Uterus (tissue), 3 donors: ENCODE measurements at regions not wholly inside any gene's neighbourhood (a gene's known extent, or its start where the extent isn't known, plus 50 kb on each side); places are given as distances from the start of the nearest gene placed in this dataset.

ENCODE experiments used
- DNase-seq, 2 donors: peaks; one replicate each; pipeline ENCODE4 v3.0.0-alpha.2; 2019 to 2020
- H3K27ac ChIP-seq, 2 donors: fragments of 200-600 bp; sonication (generic); 1 replicate in 1 of 2; 2 replicates in 1 of 2; pipeline ENCODE4 v1.5.1; 2016 to 2018
- H3K27me3 ChIP-seq, 2 donors: fragments of 200-600 bp; sonication (generic); one replicate each; pipeline ENCODE4 v1.5.1; 2018 to 2019; ENCODE audit warnings: control low read depth in 1 of 2
- H3K36me3 ChIP-seq, 2 donors: fragments of 200-600 bp; sonication (generic); one replicate each; pipeline ENCODE4 v1.5.1; 2019; ENCODE audit warnings: control low read depth in 1 of 2
- H3K4me1 ChIP-seq, 2 donors: fragments of 200-600 bp; sonication (generic); one replicate each; pipeline ENCODE4 v1.5.1; 2018 to 2019; ENCODE audit warnings: control low read depth in 1 of 2
- H3K4me3 ChIP-seq, 2 donors: fragments of 200-600 bp; sonication (generic); 1 replicate in 1 of 2; 2 replicates in 1 of 2; pipeline ENCODE4 v1.5.1; 2018 to 2019; ENCODE audit warnings: mild to moderate bottlenecking in 1 of 2
- H3K9me3 ChIP-seq, 2 donors: fragments of 200-600 bp; sonication (generic); one replicate each; pipeline ENCODE4 v1.5.1; 2019; ENCODE audit warnings: control low read depth in 1 of 2
- CTCF ChIP-seq, 4 experiments: fragments of 200-600 bp in 2 of 4; fragments of 450-650 bp in 2 of 4; sonication (generic) in 2 of 4; IDR thresholded peaks; one replicate each; pipeline ENCODE4 v1.5.1; 2016 to 2019; ENCODE audit warnings: antibody characterized with exemption in 4 of 4, mild to moderate bottlenecking in 2 of 4, moderate library complexity in 1 of 4
- POLR2A ChIP-seq, 2 donors: fragments of 450-650 bp; IDR thresholded peaks; one replicate each; pipeline ENCODE4 v1.6.1; 2016; ENCODE audit warnings: antibody characterized with exemption in 2 of 2, mild to moderate bottlenecking in 1 of 2, moderate library complexity in 1 of 2
- intact Hi-C: fragments of 100-400 bp; cut with DNase I; formaldehyde crosslinking; loops from one replicate; pipeline ENCODE4 v1.15.1; 2023; ENCODE audit warnings: low total_unique reads
- donor health status: DM: yes; HTN: yes; CAD: no.

DNA sequence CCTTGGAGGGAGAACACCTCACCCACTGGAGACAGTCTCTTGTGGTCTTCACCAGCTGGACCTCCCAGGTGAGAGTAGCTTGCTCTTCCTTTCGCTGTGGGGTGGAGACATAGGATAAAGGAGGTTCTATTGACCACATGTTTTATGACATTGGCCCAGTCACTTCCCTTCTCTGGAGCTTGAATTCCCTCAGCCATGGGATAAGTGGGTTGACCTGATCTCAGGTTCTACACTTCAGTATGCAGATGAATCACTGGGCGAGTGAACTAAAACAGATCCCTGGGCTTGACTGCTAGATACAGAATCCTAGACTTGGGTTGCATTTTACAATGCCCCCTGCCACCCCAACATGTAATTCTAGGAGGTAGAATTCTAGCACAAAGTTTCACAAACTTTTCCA lies 54.8 kb upstream of the PRSS23 start:
- TF ChIP-seq POLR2A (IDR thresholded peaks at IDR 0.05): no peak
- TF ChIP-seq CTCF (IDR thresholded peaks at IDR 0.05): no peak
- no peaks in the 10 kb centered on the region for H3K4me1 ChIP-seq
- H3K4me3 ChIP-seq: no peak overlapping the region
- intact Hi-C loops: no loop called here
- H3K27ac ChIP-seq: no peak overlapping the region
- no peaks in the 10 kb centered on the region for H3K27me3 ChIP-seq
- no peak for DNase-seq
- H3K36me3 ChIP-seq: no peaks in the 10 kb centered on the region
- H3K9me3 ChIP-seq: no peaks in the 10 kb centered on the region

DNA sequence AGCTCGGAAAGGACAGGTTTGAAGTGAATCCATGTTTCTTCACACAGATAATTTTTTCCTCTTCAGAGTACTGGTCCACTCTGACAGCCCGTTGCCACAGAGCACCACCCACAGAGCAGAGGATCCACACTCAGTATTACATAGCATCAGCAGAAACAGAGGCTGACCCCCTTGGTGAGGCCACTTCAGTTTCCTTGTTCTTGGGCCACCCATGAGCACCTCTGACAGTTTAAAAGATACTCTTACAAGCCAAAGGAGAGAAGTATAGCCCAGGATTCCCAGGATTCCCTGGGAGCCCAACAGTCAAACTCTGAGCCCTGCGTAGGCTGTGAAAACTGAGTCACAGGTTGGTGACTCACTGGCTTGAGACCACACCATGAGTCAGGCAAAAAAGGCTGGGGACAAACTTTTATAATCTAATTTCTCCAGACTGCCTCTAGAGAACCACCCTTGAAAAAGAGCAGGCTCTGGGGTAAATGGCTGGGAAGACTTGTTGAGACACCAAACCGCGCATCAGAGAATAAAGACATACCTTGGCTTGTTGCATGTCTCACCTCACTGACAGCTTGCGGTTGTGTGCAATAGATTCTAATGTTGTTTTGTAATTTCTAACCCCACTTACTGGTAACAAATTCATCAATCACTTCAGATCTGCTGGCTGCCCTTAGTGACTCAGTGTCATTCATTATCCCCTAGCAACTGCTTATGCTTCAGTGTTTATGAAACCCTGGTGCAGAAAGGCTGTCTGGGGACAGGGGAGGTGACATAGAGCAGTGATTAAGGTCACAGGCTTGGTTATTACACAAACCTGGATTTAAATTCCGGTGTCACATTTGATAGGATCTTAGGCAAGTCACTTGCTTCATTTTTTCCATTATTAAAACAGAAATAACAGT lies 56.9 kb upstream of the PRSS23 start:
- no peaks in the 10 kb centered on the region for H3K36me3 ChIP-seq
- H3K27me3 ChIP-seq: no peaks in the 10 kb centered on the region
- H3K9me3 ChIP-seq: no peaks in the 10 kb centered on the region
- peaks cover 0 to 4% of the 10 kb centered on the region in 2 donors for H3K4me1 ChIP-seq
- intact Hi-C loops: no loop called here
- H3K4me3 ChIP-seq: no peak overlapping the region
- peak overlapping the region; percentile 34 to 80 for H3K27ac ChIP-seq
- peak; percentile 45 to 56 for DNase-seq
- TF ChIP-seq POLR2A (IDR thresholded peaks at IDR 0.05): no peak
- no peak for TF ChIP-seq CTCF (IDR thresholded peaks at IDR 0.05)

- Histone ChIP-seq H3K4me1 (peaks cover 0 to 4% of the 10 kb centered on the region in 2 donors), H3K36me3 (no peaks in the 10 kb centered on the region), H3K27me3 (no peaks in the 10 kb centered on the region), H3K4me3 (no peak overlapping the region), H3K9me3 (no peaks in the 10 kb centered on the region), H3K27ac (peak overlapping the region; percentile 80 to 97)
- TF ChIP-seq POLR2A (IDR thresholded peaks at IDR 0.05): no peak
- intact Hi-C loops: no loop called here
- DNase-seq: no peak
Measured at GRCh38 chr11:86741839-86742805, 58.2 kb upstream of the PRSS23 start.

GRCh38 chr11:86741484-86741835 lies 58.9 kb upstream of the PRSS23 start:
- H3K4me3 ChIP-seq: no peak overlapping the region
- H3K9me3 ChIP-seq: no peaks in the 10 kb centered on the region
- no peak for DNase-seq
- H3K27ac ChIP-seq: peak overlapping the region; percentile 80 to 97
- no peaks in the 10 kb centered on the region for H3K36me3 ChIP-seq
- intact Hi-C loops: no loop called here
- TF ChIP-seq CTCF (IDR thresholded peaks at IDR 0.05): no peak
- no peak for TF ChIP-seq POLR2A (IDR thresholded peaks at IDR 0.05)
- peaks cover 0 to 4% of the 10 kb centered on the region in 2 donors for H3K4me1 ChIP-seq
- H3K27me3 ChIP-seq: no peaks in the 10 kb centered on the region

GRCh38 chr11:86740628-86741483 lies 59.5 kb upstream of the PRSS23 start:
- Histone ChIP-seq H3K27ac (peak overlapping the region; percentile 80 to 97), H3K4me1 (peaks cover 0 to 4% of the 10 kb centered on the region in 2 donors), H3K4me3 (no peak overlapping the region), H3K9me3 (no peaks in the 10 kb centered on the region), H3K36me3 (no peaks in the 10 kb centered on the region), H3K27me3 (no peaks in the 10 kb centered on the region)
- peak; percentile 59 to 75 for DNase-seq
- TF ChIP-seq POLR2A (IDR thresholded peaks at IDR 0.05) (no peak), CTCF (IDR thresholded peaks at IDR 0.05) (no peak)
- intact Hi-C loops: no loop called here
